HTR-8/SVneo (cell line): ENCODE measurements at regions not wholly inside any gene's neighbourhood (a gene's known extent, or its start where the extent isn't known, plus 50 kb on each side); places are given as distances from the start of the nearest gene placed in this dataset.
"Not testable (repeated sequence)": the region's sequence is repeated elsewhere in the genome, so short reads cannot be mapped to it uniquely, and the experiment has no call there.

Experiments used
- DNase-seq: peaks from one replicate; pipeline ENCODE4 v3.0.0; 2011; ENCODE audit warnings: low spot score, mixed read lengths; ENCODE audit not compliant: insufficient read length
- FAIRE-seq: peaks from 2 replicates; lab custom pipeline; 2011; peaks lifted over from hg19 to GRCh38; lab: Jason Lieb, UNC

DNA sequence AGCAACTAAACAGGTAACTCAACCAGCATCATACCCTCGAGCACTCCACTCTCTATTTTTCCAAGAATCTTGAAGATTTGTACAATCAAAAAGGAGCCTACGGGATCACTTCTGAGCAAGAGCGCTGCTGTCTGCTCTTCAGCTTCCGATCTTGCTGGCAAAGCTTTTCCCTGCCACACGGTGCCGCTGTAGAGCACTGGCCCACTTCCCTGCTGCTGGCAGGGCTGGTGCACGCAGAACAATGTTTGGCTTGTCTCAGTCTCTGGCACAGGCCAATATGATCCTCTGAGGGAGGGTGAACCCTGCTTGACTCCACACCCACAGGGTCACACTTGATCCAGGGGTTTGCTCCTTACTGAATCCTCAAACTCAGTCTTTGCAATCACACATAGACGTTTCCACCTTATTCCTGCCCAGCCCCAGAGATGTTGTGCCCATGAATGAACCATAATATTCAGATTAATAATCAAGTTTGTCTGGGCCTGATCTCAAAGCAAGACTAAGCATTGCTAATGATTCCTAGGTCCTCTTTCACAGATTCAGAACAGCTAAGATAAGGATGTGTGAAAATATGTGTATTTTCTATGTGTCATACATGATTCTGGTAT is 536.6 kb downstream of the SOX6 start:
- DNase-seq = peak; percentile 10
- FAIRE-seq = peak; percentile 51

DNA sequence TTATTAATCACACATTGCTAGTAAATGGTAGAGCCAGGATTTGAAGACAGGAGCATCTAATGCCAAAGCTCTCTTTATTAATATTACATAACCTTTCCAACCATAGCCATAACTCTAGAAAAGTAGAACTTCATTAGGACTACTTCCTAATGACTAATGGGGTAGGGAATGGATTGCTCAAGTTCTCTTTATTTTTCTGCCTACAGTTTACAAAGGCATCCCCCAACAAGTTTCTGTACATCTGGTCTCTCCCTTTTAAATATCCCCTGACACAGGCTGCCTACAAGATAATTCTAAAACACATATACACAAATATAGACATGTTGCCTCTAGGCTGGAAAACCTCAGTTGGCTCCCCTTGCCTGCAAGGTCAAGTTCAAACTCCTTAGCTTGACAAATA is 534.9 kb downstream of the SOX6 start:
- FAIRE-seq (no peak), DNase-seq (no peak)

DNA sequence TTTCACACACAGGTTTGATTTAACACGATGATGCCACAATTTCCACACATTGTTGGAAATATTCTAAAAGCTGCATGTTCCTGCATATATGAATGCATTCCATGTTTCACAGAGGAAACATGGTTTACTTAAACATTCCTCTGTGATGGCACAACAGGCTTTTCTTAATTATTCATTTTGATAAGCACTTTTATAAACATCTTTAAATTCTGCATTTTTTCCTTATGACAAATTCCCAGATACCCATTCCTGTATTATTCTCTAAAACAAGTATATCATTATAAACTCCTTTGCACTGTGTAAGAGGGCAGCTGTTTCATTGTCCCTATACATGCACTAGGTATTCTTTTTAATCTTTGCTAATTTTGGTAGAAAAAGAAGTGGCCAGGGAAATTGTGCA is 532.3 kb downstream of the SOX6 start:
- no peak for FAIRE-seq
- no peak for DNase-seq

DNA sequence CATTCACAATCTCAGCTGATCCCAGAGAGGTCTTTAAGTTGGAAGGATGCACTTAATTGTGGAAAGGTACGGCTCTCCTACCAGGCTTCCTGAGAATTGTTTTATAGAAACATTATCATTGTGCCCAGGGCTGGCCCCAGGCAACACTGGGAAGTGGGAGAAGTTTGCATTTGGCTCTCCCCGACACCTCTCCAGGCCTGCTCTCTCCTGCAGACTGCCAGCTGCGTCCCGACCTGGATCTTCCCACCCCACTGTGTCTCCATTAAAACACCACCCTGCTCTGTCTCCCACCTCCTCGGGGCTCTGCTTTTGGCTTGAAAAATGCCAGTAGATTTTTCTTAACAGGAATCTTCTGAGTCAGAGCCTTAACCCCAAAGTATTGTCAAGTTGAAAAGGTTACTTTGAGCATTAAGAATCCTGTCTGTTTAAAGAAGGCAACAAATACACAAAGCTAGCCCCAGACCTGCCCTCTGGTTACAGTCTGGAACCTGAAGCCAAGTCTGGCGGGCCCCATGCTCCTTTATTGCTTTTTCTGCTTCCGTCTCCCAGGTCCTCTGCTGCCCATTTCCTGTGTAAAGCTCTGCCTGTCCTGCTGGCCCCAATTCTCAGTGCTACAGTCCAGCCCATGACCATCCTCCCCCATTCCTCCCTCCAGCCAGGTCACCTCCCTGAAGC is 530.2 kb downstream of the SOX6 start:
- DNase-seq (no peak), FAIRE-seq (no peak)

DNA sequence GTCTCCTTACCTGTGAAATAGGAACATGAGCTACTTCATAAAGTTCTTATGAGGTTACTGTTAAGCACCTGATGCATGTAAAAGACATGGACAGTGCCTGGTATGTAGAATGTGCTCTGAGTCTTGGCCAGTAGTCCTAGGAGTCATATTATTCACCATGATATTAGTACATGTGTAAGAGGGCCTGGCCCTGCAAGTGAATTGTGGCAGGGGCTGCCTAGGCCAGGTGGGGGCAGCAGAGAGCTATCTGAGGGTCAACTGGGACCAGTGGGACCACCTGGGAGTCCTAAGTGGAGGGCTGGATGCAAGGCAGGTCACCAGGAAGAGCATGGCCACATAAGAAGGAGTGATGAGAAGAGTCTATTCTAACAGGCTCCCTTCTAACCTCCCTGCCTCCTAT is 529.5 kb downstream of the SOX6 start:
- FAIRE-seq = no peak
- DNase-seq = peak; percentile 7

DNA sequence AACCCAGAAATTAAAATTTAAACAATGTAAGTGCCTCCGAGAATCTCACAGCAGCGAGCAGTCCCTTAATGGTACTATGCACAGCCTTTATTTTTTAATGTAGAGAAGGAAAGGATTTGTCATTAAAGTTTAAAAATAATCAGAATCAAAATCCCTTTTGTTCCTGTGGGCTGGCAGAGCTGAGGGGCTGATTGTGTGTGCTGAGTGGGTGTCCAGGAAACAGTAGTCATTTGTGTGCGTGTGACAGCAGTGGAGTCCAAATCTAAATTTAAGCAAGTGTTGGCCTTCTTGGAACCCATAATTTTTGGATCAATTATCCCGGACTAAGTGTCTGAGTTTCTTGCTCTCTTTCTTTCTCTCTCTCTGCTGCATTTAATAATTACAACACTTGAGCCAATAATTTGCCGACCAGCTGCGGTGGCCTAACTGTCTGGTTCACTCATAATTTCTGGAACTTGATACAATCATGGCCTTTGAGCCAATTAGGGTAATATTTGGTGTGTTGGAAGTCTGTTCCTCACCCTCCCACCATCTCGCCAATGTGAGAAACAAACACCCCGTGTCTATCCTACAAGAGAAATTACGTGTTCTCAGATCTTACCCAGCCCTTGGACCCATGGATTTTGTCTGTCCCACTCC is 528.0 kb downstream of the SOX6 start:
- FAIRE-seq (no peak), DNase-seq (no peak)

DNA sequence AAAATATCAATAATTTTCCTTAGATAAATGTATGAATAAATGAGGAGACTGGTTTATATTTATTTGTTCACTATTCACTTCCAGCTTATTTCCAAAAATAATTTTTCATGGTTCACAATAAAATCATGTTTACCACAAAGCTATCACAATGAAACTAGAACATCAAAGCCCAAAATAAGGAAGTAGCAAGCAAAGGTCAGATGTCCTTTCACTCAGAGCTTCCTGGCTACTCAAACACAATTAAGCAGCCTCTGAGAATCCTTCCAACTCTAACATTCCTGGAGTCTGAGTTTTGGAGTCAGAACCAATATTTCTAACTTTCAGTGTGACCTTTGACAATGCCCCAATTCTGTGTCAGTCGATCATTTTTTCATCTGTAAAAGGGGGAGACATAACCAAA is 527.0 kb downstream of the SOX6 start:
- no peak for DNase-seq
- FAIRE-seq = no peak

DNA sequence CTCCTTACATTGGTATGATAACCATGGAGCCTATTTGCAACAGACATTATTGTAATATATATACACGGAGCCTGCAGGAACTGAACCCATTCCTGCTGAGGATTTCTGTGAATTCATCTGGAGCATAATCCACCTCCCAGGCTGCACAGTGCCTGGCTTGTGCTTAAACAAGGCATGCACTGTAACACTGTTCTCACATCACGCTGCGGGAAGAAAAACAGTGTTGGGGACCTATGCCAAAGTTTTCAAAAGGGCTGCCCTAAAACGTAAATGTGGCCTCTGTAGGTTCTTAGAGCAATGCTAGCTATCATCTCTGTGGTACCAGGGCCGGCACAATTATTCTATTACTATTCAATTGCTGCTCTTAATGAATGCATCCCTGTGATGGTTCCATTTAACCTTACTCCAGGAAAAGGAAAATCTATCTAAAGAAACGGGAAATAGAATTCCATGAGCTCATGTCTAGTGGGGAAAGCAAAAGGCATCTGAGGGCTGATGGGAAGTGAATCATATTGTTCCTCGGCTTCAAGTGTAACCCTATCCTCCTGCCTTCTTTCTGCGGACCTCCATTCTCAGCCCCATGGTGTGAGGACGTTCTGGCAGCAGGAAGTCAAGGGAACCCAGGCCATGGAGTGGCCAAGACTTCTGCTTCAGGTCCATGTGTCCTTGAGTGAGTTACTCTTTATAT is 525.5 kb downstream of the SOX6 start:
- no peak for DNase-seq
- FAIRE-seq = no peak

DNA sequence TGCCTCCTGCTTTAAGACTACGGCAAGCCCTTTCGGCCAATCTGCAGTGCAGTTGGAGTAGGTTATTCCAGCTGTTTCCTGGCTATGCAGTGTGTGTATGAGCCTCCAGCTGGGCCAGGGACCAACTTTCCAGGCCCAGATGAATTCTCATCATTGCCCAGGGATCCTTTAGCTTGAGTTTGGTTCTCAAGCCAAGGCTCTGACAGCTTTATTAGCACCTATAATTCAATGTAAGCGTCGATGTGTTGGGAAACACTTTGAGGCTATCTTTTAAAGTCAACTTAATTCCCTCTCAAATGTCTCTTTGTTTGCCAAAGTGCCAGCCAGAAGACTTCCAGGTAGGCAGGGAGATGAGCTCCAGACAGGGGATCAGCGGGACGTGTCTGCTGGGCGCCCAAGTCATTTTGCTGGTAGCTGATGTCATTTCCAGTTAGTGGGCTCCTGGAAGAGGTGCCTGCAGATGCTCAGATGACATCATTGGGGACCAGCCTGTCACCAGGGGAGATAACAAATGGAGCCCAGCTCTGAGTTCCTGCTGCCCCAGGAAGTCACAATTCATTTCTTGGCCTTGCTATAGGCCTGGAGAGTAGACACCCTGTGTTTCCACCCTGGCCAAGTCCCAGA is 520.4 kb downstream of the SOX6 start:
- FAIRE-seq = no peak

DNA sequence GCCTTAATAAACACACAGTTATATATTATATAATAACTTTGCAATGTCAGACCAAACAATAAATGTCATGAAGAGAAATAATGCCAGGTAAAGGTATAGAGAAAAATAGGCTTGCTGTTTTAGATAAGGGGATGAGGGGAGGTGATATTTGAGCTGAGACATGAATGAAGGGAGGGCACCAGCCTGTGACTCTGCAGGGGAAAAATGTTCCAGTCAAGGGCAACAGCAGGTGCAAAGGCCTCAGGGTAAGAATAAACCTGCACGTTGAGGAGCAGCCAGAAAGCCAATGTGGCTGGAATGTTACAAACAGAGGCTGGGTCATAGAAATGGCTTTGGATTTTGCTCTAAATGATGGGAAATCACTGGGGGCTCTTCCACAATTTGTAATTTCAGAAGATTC is 519.6 kb downstream of the SOX6 start:
- FAIRE-seq = no peak
- no peak for DNase-seq

More for the DNA sequence above, 520.4 kb downstream of the SOX6 start:
- no peak for DNase-seq

DNA sequence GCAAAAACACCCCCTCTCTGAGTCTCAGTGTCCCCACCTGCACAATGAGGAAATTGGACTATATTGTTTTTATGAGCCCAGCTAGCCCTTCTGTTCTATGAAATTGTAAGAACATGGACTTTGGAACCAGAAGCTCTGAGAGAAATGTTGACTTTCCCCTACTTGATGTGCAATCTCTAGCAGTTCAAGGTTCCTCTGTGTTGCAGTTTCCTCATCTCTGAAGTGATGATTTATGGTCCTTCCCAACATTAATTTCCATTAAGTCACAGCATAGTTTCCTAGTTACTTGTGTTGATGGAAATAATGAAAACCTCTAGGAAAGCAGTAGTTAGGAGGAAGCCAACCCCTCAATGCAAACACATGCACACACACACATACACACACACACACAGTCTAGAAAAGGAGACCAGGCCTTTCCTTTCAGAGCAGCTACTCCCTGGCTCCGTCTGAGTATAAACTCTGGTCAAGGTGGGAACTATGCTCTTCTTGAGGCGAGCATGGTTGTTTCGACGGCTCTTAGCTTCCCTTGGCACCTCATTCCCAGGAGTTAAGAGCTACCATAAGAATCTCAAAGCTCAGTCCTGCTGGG is 518.4 kb downstream of the SOX6 start:
- DNase-seq = no peak
- no peak for FAIRE-seq

DNA sequence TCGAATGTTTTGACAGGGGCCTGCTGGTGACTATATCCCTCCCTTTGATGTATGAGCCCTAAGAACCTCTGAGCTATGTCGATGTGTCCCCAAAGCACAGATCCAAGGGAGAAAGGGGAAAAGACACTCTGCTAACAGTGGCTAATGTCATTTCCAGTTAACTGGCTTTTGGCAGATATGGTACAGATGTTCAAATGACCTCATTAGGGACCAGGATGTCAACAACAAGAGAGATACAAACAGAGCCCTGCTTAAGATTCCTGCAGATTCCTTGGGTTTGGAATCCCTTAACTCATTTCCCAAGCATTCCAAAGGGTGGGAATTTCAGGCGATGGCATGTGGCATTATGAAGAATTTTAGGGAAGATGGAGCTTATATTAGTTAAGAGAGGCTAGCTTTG is 517.3 kb downstream of the SOX6 start:
- DNase-seq = no peak
- no peak for FAIRE-seq

DNA sequence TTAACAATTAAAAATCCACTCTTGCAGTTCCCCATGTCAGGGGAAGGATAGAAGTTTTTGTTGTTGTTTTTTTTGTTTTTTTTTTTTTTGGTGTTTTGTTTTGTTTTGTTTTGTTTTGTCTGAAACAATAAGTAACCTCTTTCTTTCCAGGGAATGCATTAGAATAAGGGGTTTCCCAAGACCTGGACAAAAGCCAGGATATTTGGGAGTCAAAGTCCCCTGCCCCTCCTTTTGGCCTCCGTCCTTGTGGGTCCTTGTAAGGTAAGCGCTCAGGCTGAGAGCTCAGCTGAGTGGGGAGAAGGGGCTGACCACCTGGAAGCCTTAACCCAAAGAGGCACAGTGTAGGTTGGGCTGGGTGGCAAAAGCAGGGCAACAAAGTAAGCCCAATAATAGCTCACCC is 515.4 kb downstream of the SOX6 start:
- DNase-seq (no peak), FAIRE-seq (no peak)

DNA sequence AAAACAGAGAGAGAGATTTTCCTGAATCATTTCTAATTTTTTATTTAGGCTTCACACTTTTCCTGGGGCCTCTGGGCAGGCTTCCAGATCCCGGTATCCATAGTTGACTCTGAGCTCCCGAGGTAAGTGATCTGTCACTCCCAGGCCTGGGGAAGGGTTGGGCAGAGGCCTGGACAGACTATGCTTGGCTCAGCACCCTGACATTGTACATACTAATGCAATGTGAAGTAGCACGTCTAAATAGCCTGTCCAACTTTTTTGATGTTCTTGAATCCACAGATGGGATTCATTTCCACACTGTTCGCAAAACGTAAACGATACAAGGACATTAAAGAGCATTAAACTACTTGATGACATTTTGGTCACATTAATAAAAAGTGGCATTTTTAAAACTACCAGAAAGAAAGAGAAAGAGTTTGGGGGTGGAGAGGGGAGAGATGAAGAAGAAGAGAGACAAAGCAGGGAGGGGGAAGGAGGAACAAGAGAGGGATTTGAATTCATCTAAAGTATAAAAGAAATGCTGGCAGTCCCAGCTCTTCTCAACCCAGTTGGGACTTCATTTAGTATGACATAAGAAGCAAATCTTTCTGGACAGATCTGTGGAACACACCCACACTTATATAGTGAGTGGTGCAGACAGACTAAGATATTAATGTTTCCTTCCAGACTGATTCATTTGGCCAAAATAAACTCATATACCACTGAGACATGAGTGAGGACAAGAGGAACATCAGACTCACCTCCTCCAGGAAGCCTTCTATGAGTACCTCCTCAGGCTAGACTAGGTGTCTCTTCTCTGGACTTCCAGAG is 514.2 kb downstream of the SOX6 start:
- FAIRE-seq = no peak
- no peak for DNase-seq

DNA sequence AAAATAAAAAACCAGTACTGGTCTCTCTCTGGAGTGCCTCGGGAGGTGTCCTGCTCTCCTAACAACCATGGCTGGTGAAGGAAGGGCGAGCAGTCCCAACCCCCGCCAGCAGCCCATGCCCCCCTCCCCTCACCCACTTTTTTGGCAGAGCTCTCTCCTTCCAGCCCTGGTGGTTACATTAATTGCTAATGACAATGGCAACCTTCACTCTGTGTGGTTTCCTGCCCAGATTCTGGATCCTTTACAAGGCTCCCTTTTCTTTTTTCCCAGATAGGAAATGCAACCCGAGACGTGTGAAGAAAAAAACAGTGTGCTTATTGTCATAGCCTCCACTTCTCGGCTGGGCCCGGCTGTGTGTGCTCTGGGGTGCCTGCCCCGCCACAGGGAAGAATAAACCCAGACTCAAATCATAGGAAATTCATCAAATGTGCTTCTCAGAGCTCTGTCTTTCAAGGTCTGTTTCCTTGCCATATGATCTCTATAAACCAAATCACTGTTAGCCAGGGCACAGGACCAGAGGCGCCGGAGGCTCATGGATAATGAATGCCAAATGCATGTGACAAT is 513.0 kb downstream of the SOX6 start:
- FAIRE-seq (no peak), DNase-seq (no peak)

DNA sequence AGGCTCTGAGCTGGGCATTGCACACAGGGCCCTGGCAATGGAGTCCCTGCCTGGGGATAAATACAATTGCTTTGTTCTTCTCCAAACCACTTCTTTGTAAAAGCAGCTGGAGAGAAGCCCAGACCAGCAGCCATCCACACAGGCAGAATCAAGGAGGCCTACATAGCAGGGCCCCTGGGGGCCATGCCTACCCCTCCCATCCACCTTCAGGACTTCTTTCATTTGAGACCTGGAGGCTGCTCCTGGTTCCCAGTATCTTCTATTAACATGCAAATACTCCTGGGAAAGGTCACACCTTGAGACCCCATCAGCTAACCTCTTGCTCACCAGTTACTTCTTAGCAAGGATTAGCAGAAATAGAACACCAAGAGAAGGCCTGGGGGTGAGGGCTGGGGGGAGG is 511.1 kb downstream of the SOX6 start:
- FAIRE-seq = no peak
- no peak for DNase-seq

DNA sequence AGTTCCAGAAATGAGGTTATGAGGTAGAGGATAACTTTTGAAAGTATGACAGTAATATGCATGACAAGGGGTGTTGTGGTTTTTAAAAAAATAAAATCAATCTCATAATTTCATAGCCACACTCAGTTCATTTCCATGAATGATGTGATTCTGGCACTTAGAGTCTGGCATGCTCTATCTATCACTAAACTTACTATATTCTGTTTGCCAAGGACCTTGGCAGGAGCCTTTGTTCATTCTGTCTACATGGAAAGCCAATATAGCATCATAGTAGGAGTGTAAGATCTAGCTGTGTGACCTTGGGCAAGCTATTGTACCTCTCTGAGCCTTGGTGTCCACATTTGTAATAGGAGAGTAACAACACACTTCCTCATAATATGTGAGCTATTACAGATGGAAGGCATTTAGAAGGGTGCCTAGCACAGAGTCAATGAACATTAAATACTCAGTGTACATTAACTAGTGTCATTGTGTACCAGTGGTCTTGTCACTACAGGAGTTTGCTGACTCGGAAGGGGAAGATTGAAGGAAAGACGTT is 507.6 kb downstream of the SOX6 start:
- no peak for DNase-seq
- no peak for FAIRE-seq

DNA sequence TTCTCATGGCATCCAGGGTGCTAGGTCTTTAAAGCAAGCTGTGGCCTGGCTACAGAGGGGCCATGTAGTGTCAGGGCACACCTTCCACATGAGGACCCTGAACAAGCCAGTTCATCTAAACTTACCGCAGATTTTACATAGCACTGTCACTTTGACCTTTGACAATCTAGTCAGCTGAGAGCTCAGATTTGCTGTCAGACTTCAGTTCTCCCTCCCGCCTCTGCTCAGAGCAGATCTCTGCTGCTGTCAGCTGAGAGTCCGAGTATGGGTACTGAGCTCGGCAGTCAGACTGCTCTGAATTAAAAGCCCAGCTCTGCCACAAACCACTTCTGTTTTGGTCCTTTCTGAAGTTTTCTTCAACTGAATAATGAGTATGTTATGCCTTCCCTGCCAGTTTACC is 507.1 kb downstream of the SOX6 start:
- FAIRE-seq (no peak), DNase-seq (no peak)

DNA sequence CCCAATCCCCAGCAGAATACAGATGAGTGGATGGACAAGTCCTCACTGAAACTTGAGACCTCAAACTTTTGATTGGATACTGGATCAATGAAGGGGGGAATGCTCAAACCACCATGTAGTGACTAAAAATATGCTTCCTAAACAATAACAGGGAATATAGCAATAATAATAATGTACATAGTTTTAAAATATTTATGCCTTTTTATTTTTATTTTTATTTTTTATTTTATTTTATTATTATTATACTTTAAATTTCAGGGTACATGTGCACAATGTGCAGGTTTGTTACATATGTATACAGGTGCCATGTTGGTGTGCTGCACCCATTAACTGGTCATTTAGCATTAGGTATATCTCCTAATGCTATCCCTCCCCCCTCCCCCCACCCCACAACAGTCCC is 506.0 kb downstream of the SOX6 start:
- not testable (repeated sequence) for FAIRE-seq

More for the DNA sequence above, 506.0 kb downstream of the SOX6 start:
- not testable (repeated sequence) for DNase-seq
